Islet precursor cell (in vitro differentiated cells): ENCODE measurements at regions not wholly inside any gene's neighbourhood (a gene's known extent, or its start where the extent isn't known, plus 50 kb on each side); places are given as distances from the start of the nearest gene placed in this dataset.

Experiments used
- DNase-seq: peaks from one replicate; pipeline ENCODE4 v3.0.0-alpha.2; 2018

DNA sequence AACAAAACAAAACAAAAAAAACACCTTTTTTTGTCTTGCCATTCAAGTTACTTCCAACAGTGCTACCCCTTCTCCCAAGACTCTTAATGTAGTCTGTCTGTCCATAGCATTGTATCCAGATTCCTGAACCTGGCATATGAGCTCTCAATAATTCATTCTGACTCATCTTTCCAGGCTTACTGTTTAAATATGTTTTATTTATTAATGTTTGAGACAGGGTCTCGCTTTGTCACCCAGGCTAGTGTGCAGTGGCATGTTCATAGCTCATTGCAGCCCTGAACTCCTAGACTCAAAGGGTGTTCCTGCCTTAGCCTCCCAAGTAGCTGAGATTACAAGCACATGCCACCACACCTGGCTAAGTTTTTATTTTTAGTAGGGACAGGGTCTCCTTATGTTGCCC is 208.0 kb upstream of the DMRT1 start:
- DNase-seq = no peak

DNA sequence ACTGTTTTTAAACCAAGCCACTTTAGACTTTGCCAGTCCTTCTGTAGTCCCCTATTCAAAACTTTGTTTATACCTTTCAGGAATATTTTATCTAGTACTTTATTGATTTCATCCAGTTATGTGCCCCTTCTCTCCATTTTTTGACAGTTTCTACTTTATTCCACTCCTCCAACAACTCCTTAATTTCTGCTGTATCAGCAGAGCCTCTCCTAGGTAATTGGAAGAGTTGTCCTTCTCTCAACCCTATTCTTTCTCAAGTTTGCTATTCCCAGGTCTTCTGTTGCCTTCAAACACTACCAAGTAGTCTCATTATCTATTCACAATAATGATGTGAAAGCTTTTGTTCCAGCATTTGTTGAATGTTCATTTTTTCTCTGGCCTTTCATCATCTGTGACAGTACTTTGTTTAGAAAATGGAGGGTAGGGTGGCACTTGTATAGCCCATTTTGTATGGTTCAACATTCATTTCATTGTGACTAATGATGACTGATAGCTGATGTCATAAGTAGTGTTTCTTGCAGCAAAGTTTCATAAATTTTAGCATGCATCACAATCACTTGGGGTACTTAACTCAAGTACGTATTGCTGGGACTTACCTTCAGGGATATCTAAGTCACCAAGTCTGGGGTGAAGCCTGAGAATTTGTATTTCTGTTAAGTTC is 204.4 kb upstream of the DMRT1 start:
- no peak for DNase-seq

DNA sequence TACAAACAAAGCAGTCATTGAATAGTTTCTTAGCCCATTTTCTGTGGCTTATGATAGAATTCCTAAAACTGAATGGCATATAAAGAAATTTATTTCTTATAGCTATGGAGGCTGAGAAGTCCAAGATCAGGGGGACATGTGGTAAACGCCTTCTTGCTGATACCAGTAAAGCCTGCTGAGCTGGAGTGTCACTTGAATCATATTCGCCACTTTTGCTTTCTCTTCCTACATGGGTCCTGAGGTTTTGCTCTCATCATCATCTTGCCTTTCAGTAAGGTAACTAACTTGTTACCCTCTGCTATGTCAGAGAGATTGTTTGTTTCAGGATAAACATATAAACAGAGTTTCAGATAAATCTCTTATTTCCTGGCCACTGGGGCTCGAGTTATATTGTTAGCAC is 203.3 kb upstream of the DMRT1 start:
- no peak for DNase-seq

DNA sequence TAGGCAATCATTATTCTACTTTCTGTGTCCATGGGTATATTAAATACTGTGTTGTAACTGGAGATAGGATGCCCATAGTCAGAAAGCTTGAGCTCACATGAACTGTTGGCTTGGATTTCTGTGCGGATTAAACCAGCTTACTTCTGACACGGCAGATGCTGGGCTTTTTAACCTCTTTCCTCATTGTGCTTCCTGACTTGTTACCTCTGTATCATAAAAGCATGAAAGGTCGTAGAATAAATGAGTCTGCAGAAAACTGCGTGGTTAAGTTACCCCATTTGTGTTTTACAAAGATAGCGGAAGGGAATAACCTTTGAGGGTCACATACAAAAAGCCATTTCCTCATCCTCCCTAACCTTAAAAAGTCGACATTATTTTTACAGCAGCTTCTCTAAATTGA is 199.5 kb upstream of the DMRT1 start:
- no peak for DNase-seq

DNA sequence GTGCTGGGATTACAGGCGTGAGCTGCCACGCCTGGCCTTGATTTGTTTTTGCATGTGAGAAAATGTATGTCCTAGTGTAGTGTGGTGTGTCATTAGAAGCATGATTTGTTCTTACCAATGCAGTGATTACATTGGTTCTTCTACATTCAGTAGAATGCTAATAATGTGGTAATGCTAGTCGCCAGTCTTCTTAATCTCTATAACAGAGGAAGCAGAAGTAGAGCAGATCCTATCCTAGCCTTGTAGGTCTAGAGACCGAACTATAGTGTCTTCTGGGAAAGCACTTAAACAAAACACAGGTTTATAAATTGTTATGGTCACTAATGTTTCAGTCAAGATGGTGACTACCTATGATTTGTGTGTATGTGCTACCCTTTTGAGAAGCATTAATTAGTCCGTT is 197.5 kb upstream of the DMRT1 start:
- DNase-seq = no peak

DNA sequence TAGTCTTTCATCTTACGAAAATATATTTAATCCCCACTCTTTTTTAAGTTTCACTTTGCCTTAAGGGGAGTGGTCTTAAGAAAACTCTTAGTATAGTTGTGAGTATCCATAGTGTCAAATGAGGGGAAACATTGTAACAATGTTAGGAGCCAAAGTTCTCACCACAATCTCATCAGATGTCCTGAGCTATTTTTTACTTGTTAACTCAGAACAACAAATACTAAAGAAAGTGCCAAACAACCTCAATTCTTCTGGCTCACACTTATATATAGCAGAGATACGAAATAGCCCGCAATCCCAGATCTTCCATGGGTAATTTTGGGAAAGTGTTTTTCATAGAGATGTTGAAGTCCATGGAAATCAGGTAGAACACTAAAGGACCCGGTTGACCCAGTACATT is 194.0 kb upstream of the DMRT1 start:
- DNase-seq = no peak

DNA sequence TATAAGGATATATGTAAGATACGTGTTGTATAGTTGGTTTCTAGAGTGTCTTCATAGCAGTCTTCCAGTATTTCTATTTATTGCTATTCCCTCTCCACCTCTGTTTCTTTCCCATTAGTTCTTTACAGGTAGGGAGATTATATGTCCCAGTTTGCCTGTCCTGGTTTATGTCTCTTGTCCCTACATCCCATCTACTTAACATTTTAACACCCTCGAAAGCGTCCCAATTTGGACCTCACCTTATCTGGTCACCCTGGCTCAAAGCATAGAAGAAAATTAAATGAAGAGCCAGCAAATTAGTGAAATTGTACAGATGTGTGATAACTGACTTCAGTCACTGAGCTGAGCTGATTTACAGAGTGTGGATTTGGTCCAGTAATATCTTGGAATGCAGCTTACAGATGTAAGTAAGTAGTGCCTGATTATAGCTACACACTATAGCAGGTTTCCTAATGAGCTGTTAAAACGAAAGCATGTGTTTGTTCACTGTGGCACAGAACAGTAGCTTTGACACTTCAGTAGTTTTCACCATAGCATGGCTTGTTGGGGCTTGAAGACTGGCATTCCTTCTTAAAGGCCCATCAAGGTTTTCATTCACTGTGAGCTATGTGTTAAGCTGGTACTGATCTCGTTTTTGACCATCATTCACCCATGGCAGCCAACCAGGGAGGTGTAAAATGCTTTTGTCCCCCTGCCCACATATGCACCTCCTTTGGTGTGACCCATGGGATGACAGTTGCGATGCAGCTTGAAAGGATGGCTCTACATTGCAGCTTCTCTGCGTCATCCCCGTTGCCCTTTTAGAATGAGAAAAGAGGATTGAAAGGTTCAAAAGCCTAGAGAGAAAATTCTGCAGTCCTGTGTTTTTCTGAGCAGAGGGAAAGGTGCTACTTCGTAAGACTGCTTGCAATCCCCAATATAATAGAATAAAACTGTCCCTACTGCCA is 192.1 kb upstream of the DMRT1 start:
- no peak for DNase-seq

DNA sequence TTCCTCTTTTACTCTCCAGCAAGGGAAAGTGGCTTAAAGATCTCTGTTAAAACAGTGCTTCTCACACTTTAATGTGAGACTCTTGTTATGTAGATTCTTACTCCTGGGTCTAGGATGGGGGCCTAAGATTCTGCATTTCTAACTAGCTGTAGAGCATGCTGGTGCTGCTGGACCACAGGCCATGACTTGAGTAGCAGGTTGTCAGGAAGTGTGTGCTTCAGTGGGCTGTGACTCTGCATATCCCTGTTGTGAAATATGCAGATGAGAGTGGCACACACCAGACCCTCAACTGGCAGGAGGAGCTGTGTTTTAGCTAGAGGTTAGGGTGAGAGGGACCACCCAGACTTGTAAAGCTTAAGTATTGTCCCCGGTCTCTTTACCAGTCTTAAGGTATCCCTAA is 191.1 kb upstream of the DMRT1 start:
- DNase-seq = no peak

DNA sequence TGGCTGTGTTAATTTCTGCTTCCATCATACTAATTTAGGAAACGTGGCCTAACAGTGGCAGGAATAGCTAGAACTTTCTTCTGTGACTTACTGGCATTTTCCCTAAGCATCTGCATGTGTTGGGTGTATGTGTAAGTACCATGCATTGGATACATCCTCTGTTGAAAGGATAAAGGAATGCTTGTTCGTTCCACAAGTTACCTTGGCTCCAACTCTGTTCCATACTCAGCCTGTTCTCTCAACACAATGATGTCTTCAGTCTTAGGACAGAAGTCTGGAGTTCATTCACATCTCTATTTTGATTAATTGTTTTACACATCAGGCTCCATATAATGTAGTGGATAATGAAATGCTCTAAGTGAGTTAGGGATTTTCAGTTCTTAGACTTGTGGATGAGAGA is 190.1 kb upstream of the DMRT1 start:
- DNase-seq = no peak

DNA sequence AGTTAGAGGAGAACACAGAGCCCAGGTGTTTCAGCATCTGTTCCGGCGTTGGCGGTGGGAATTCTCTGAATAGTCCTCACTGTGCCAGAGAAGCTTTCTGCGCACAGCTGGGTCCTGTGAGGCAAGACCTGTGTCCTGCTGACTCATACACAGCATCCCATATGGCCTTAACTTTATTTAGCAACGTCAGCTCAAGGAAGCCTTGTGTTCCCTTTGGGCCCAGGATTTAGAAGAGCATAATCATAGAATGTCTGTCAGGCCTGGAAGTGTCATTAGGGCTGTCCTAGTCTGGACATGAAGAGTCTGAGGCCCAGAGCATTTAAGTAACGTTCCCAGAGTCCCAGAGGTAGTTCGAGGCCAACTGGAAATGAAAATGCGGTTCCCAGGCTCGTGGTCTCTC is 188.6 kb upstream of the DMRT1 start:
- no peak for DNase-seq

DNA sequence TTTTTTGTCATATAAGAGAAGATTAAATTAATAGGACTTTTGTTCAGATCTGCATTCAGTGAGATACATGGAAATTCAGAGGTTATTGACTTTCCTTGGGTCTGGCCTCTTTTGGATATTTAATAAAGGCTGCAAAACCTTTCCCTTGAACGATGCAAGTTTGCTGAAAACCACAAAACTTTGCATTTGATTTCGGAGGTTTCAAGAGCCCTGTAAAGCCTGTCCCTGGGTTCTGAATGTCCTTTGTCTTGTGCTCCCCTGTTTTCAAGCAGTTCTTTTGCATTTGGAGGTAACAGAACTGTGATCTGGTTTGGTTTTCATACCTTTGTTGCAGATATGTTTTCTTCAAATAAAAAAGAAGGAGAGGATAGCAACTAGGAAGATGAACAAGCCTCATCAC is 188.1 kb upstream of the DMRT1 start:
- DNase-seq = no peak

DNA sequence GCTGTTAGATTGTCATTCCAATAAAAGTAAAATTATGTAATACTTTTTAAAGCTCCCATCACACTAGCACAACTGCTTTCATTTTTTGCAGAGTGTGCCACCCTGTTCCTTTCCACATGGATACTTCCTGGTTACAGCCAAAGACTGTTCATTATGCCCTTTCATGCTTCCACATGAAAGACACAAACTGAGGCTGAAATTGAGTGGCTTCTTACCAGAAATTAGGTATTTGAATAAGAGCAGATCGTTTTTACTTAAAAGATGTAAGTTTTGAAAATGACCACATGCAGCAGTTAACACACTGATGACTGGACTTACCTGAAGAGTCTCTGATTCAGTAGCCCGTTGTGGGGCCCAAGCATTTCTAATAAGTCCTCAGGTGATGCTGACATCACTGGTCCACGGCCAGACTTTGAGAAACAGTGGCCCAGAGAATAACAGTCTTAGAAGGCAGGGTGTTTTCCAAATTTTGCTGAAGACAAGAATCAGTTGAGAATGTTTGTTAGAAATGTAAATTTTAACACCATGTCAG is 187.6 kb upstream of the DMRT1 start:
- no peak for DNase-seq

DNA sequence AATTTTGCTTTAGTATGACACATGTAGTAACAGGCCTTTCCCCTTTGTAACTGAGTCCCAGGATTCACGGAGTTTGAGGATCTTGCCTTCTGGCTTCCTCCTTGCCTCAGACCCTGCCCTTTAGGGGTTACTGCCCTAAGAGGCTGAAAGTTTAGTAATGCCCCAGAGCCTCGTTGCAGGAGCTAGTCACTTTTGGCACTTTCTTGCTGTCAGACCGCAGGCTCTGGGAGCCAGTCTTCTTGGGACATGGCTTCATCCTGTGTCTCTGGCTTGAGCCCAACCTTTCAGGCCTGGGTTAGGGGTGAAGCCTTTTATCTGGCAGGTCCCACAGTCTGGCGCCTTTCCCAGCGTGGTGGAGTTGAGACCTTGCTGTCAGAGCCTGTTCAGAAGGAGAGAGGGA is 185.6 kb upstream of the DMRT1 start:
- DNase-seq = no peak

DNA sequence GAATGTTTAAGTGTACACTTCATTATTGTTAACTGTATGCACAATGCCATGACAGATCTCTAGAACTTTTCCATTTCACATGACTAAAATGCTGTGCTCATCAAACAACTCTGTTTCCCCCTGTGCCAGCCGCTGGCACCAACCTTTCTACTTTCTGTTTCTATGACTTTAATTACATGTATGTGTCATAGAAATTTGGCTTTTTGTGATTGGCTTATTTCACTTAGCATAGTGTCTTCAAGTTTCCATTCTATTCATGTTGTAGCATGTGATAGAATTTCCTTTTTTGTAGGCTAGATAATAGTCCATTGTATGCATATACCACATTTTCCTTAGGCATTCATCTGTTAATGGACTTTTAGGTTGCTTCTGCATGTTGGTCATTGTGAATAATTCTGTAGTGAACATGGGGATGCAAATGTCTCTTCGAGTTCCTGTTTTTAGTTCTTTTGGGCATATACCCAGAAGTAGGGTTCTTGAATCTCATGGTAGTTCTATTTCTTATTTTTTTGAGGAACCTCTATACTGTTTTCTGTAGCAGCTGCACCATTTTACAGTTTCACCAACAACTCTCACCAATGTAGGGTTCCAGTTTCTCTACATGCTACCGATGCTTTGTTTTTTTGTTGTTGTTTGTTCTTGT is 184.4 kb upstream of the DMRT1 start:
- no peak for DNase-seq

DNA sequence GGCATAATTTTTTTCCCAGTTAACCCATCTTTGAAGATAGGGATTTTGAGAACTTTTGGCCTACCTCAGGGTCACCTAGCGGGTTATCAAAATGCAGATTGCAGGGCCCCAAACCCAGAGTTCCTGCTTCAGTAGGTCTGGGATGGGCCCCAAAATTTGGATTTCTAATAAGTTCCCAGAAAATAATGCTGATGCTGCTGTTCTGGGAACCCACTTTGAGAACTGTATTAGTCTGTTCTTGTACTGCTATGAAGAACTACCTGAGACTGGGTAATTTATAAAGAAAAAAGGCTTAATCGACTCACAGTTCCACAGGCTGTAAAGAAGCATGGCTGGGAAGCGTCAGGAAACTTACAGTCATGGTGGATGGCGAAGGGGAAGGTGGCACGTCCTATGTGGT is 182.2 kb upstream of the DMRT1 start:
- no peak for DNase-seq

DNA sequence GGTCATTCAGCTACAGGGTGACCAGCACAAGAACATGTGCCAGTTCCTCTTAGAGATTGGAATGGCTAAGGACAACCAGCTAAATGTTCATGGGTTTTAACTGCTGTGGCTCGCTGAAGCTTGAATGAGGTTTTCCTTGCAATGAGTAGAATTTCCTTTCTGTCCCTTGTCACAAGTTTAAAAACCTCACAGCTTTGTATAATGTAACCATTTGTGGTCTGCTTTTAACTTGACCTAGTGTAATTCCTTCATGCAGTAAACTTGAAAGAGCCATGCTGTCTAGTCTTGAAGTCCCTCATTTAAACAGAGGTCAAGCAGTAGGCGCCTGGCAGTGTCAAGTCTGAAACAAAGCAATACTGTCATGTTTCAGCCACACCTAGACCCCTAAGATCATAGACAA is 181.3 kb upstream of the DMRT1 start:
- DNase-seq = no peak

DNA sequence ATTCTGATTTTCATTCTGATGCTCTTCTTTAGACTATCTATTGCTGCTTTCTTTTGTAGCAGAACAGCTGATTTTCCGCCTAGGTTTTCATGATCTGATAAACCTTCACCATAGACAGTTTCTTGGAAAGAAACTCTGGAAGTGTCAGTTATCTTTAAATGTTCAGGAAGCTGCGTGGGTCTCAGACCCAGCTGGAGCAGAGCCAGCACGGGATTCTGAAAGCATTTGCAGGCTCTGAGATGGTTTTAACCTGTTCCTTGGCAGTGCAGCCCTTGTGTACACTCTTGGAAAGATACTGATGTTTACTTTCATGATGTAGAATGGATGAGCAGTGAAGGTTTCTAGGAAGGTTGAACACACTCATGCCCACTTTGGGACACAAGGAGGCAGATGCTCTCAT is 178.0 kb upstream of the DMRT1 start:
- no peak for DNase-seq

DNA sequence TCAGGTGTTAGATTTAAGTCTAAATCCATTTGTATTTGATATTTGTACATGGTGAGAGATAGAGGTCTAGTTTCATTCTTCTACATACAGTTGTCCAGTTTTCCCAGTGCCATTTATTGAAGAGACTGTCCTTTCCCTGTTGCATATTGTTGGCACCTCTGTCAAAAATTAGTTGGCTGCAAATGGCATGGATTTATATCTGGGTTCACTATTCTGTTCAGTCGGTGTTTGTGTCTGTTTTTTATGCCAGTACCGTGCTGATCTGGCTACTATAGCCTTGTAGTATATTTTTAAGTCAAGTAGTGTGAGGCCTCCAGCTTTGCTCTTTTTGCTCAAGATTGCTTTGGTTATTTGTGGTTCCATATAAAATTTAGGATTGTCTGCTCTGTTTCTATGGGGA is 176.2 kb upstream of the DMRT1 start:
- no peak for DNase-seq

DNA sequence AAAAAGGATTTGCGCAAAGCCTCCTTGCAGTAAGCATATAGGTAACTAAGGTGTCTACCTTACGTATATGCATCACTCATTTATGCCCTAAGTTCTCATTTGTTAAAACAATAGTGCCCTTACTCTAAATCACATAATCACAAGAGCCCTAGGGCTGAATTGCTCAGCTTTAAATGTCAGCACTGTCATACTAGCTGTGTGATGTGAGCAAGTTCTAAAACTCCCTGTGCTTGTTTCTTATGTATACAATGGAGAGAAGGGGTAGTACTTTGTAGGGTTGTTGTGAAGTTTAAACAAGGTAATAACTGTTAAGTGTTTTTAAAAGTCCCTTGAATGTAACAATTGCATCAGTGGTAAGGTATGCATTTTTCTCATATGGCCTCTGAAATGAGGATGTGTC is 169.5 kb upstream of the DMRT1 start:
- DNase-seq = no peak

DNA sequence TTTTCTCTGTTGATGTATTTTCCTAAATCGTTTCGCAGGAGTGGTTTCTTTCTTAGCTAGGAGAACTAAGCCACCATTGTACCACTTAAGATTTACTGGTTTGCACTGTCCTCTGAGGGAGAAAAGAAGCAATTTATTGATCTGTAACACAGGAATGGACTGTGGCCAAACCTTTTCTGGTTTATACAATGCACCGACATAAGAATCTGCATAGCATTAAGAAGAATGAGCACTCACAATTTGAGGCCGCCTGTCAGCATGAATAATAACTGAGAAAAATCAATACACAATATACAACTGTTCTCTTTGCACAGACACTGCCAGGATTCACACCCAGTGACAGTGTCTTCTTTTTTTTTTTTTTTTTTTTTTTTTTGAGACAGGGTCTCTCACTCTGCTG is 168.6 kb upstream of the DMRT1 start:
- DNase-seq = no peak

DNA sequence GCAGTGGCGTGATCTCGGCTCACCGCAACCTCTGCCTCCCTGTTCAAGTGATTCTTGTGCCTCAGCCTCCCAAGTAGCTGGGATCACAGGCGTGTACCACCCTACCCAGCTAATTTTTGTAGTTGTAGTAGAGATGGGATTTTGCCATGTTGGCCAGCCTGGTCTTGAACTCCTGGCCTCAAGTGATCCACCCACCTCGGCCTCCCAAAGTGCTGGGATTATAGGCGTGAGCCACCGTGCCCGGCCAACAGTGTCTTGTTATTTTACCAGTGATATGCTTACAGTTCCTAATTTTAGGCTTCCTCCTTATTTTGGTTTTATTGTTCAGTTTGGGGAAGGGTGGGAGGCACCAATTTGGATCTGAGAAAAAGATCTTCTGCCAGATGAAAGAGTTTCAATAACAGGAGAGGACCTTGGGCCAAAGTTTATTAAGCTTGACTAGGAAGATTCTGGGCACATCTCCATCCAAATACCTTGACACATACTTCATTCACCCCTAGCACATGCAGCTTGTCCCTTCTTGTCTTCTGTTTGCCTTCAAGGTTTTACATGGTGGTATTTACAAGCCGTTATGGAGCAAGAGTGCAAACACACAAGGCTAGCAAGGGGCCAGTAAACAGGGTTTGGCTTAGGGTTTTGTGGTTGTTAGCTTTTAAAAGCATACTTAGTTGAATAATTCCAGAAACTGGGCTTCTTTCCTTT is 168.1 kb upstream of the DMRT1 start:
- DNase-seq = no peak

DNA sequence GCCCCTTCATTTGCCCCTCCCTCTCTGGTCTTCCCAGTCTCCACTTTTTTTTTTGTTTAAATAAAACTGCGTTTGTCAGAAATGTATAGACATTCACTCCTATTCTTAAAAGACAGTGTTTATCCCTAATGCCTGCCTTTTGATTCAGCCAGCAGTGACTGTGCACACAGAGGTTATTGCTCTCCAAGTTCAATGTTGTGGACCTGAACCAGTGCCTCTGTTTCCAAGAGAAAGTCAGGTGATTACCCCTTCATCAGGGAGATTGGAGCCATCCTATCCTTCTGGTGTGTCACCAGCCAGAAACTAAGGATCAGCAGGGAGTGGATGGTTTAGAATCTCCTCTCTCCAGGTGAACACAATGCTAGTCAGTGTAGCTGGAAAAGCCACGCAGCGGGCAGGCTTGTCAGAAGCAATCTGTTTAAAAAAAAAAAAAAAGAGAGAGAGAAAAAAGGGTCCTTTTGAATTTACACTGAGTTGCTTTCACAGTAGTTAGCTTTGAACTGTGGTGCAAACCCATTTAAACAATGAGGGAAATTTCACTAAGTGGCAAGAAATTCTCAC is 167.5 kb upstream of the DMRT1 start:
- DNase-seq = peak; percentile 76
